Osteocyte (in vitro differentiated cells): ENCODE measurements at regions not wholly inside any gene's neighbourhood (a gene's known extent, or its start where the extent isn't known, plus 50 kb on each side); places are given as distances from the start of the nearest gene placed in this dataset.

Source experiments
- DNase-seq: peaks from one replicate; pipeline ENCODE4 v3.0.0; 2021; ENCODE audit warnings: mixed read lengths; ENCODE audit not compliant: unreplicated experiment; ENCODE audit errors: extremely low spot score
- H3K27ac Mint-ChIP-seq: one replicate; pipeline ENCODE4 v1.8.0; 2021; ENCODE audit warnings: mild to moderate bottlenecking, mixed read lengths; ENCODE audit not compliant: unreplicated experiment
- H3K27me3 Mint-ChIP-seq: one replicate; pipeline ENCODE4 v1.8.0; 2021; ENCODE audit warnings: mixed read lengths; ENCODE audit not compliant: unreplicated experiment
- H3K36me3 Mint-ChIP-seq: one replicate; pipeline ENCODE4 v1.8.0; 2021; ENCODE audit warnings: mixed read lengths; ENCODE audit not compliant: unreplicated experiment
- H3K4me1 Mint-ChIP-seq: one replicate; pipeline ENCODE4 v1.8.0; 2021; ENCODE audit warnings: mixed read lengths; ENCODE audit not compliant: unreplicated experiment
- H3K4me3 Mint-ChIP-seq: one replicate; pipeline ENCODE4 v1.8.0; 2021; ENCODE audit warnings: mild to moderate bottlenecking, moderate library complexity, mixed read lengths; ENCODE audit not compliant: unreplicated experiment
- H3K9me3 Mint-ChIP-seq: one replicate; pipeline ENCODE4 v1.8.0; 2021; ENCODE audit warnings: mixed read lengths; ENCODE audit not compliant: unreplicated experiment
- CTCF ChIP-seq: fragments of 200-600 bp; sonication (generic); IDR thresholded peaks from 2 replicates; pipeline ENCODE4 v1.5.0; 2021; ENCODE audit warnings: antibody characterized with exemption, mild to moderate bottlenecking, moderate library complexity

GRCh38 chr11:70915158-70915985, 337.0 kb downstream of the SHANK2 start:
- no peaks in the 10 kb centered on the region for H3K36me3 Mint-ChIP-seq
- H3K4me3 Mint-ChIP-seq, result no peak overlapping the region
- DNase-seq, result no peak
- H3K4me1 Mint-ChIP-seq, result no peaks in the 10 kb centered on the region
- H3K27ac Mint-ChIP-seq, result no peak overlapping the region
- H3K27me3 Mint-ChIP-seq, result peaks cover 9% of the 10 kb centered on the region
- no peak for TF ChIP-seq CTCF
- H3K9me3 Mint-ChIP-seq, result peaks cover 9% of the 10 kb centered on the region

- DNase-seq, result no peak
- H3K36me3 Mint-ChIP-seq, result no peaks in the 10 kb centered on the region
- H3K4me3 Mint-ChIP-seq, result no peak overlapping the region
- peaks cover 9% of the 10 kb centered on the region for H3K27me3 Mint-ChIP-seq
- peaks cover 18% of the 10 kb centered on the region for H3K9me3 Mint-ChIP-seq
- no peaks in the 10 kb centered on the region for H3K4me1 Mint-ChIP-seq
- no peak overlapping the region for H3K27ac Mint-ChIP-seq
- no peak for TF ChIP-seq CTCF
Observed at GRCh38 chr11:70916351-70916750, 336.0 kb downstream of the SHANK2 start.

GRCh38 chr11:70918242-70918641, 334.1 kb downstream of the SHANK2 start:
- Mint-ChIP-seq H3K9me3 (peaks cover 35% of the 10 kb centered on the region), H3K27ac (no peak overlapping the region), H3K36me3 (no peaks in the 10 kb centered on the region), H3K27me3 (peaks cover 3% of the 10 kb centered on the region), H3K4me1 (no peaks in the 10 kb centered on the region), H3K4me3 (no peak overlapping the region)
- TF ChIP-seq CTCF, result no peak
- no peak for DNase-seq

- H3K4me3 Mint-ChIP-seq, result no peak overlapping the region
- H3K36me3 Mint-ChIP-seq, result no peaks in the 10 kb centered on the region
- no peak for DNase-seq
- H3K9me3 Mint-ChIP-seq, result peaks cover 40% of the 10 kb centered on the region
- no peak overlapping the region for H3K27ac Mint-ChIP-seq
- H3K27me3 Mint-ChIP-seq, result no peaks in the 10 kb centered on the region
- TF ChIP-seq CTCF, result no peak
- H3K4me1 Mint-ChIP-seq, result no peaks in the 10 kb centered on the region
Observed at GRCh38 chr11:70921804-70922203, 330.6 kb downstream of the SHANK2 start.

- H3K9me3 Mint-ChIP-seq, result peaks cover 40% of the 10 kb centered on the region
- H3K27me3 Mint-ChIP-seq, result no peaks in the 10 kb centered on the region
- no peaks in the 10 kb centered on the region for H3K36me3 Mint-ChIP-seq
- DNase-seq, result no peak
- no peak overlapping the region for H3K27ac Mint-ChIP-seq
- TF ChIP-seq CTCF, result no peak
- H3K4me1 Mint-ChIP-seq, result no peaks in the 10 kb centered on the region
- no peak overlapping the region for H3K4me3 Mint-ChIP-seq
Observed at GRCh38 chr11:70924108-70924507, 328.3 kb downstream of the SHANK2 start.
